Ishikawa (cell line): ENCODE measurements at regions not wholly inside any gene's neighbourhood (a gene's known extent, or its start where the extent isn't known, plus 50 kb on each side); places are given as distances from the start of the nearest gene placed in this dataset.

Experiments used
- EP300 ChIP-seq: IDR thresholded peaks from 2 replicates; pipeline ENCODE4 v1.6.1; 2012; ENCODE audit warnings: borderline replicate concordance
- FOXM1 ChIP-seq: IDR thresholded peaks from 2 replicates; pipeline ENCODE4 v1.6.1; 2012; ENCODE audit warnings: low read depth, borderline replicate concordance

DNA sequence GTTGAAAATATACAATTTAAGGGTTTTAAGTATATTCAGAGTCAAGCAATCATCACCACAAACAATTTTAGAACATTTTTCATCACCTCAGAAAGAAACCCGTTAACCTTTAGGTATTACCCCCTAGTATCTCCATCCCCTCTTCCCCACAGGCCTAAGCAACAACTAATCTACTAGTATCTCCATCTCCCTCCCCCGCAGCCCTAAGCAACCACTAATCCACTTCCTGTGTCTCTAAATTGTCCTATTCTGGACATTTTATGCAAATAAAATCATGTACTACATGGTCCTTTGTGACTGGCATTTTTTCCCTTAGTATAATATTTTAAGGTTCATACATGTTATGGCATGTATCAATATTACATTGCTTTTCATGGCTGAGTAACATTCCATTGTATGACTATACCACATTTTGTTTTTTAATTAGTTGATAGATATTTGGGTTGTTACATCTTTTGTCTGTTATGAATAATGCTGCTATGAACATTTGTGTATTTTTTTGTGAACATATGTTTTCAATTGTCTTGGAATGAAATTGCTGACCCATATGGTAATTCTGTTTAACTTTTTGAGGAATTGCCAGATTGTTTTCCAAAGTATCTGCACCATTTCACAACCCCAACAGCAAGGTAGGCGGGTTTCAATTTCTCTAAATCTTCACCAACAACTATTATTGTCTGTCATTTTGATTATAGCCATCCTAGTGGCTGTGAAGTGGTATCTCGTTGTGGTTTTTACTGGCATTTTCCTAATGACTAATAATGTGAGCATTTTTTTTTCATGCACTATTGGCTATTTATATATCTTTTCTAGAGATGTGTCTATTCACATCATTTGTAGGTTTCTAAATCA lies 215.6 kb upstream of the CD96 start:
- no peak for TF ChIP-seq EP300
- no peak for TF ChIP-seq FOXM1
